MM.1S (cell line): ENCODE measurements at regions not wholly inside any gene's neighbourhood (a gene's known extent, or its start where the extent isn't known, plus 50 kb on each side); places are given as distances from the start of the nearest gene placed in this dataset.
A peak's percentile ranks its signal among the peaks of the same experiment; 100 is the strongest.
"Not testable (repeated sequence)": the region's sequence is repeated elsewhere in the genome, so short reads cannot be mapped to it uniquely, and the experiment has no call there.

Experiments used
- DNase-seq: peaks from one replicate; pipeline ENCODE4 v3.0.0-alpha.2; 2015
- H2AFZ ChIP-seq: fragments of 300-600 bp; sonication (generic); 2 replicates; pipeline ENCODE4 v1.6.0; 2016; ENCODE audit warnings: antibody characterized with exemption, low read length
- H3F3A ChIP-seq: fragments of 300-600 bp; sonication (generic); 2 replicates; pipeline ENCODE4 v1.6.1; 2016; ENCODE audit warnings: mild to moderate bottlenecking, antibody characterized with exemption, low read length, moderate library complexity, mixed read lengths; ENCODE audit not compliant: insufficient read depth
- H3K27ac ChIP-seq: fragments of 300-600 bp; sonication (generic); 2 replicates; pipeline ENCODE4 v1.5.1; 2016; ENCODE audit warnings: mild to moderate bottlenecking, low read length
- H3K27me3 ChIP-seq: fragments of 300-600 bp; sonication (generic); replicated peaks from 2 replicates; pipeline ENCODE4 v1.6.0; 2016; ENCODE audit warnings: low read length; ENCODE audit not compliant: insufficient read depth
- H3K36me3 ChIP-seq: fragments of 300-600 bp; sonication (generic); replicated peaks from 2 replicates; pipeline ENCODE4 v1.6.1; 2016; ENCODE audit warnings: mild to moderate bottlenecking, low read length, mixed read lengths; ENCODE audit not compliant: insufficient read depth
- H3K4me1 ChIP-seq: fragments of 300-600 bp; sonication (generic); 2 replicates; pipeline ENCODE4 v1.6.1; 2016; ENCODE audit warnings: low read length, mixed read lengths
- H3K4me2 ChIP-seq: fragments of 300-600 bp; sonication (generic); 2 replicates; pipeline ENCODE4 v1.6.0; 2016; ENCODE audit warnings: low read depth, low read length
- H3K4me3 ChIP-seq: fragments of 300-600 bp; sonication (generic); 2 replicates; pipeline ENCODE4 v1.5.1; 2016; ENCODE audit warnings: low read length, mixed read lengths
- H3K79me2 ChIP-seq: fragments of 300-600 bp; sonication (generic); 2 replicates; pipeline ENCODE4 v1.6.1; 2016; ENCODE audit warnings: mixed run types, low read length, mixed read lengths
- H3K9ac ChIP-seq: fragments of 300-600 bp; sonication (generic); 2 replicates; pipeline ENCODE4 v1.6.1; 2016; ENCODE audit warnings: low read length, mixed read lengths
- H3K9me2 ChIP-seq: fragments of 300-600 bp; sonication (generic); replicated peaks from 2 replicates; pipeline ENCODE4 v1.6.1; 2016; ENCODE audit warnings: mild to moderate bottlenecking, low read length, mixed read lengths; ENCODE audit not compliant: insufficient read depth
- H3K9me3 ChIP-seq: fragments of 300-600 bp; sonication (generic); replicated peaks from 2 replicates; pipeline ENCODE4 v1.6.1; 2016; ENCODE audit warnings: mild to moderate bottlenecking, low read length, mixed read lengths; ENCODE audit not compliant: insufficient read depth
- H4K20me1 ChIP-seq: fragments of 300-600 bp; sonication (generic); 2 replicates; pipeline ENCODE4 v1.6.1; 2016; ENCODE audit warnings: mild to moderate bottlenecking, low read length, moderate library complexity, mixed read lengths; ENCODE audit not compliant: insufficient read depth
- EZH2 ChIP-seq: fragments of 300-600 bp; sonication (generic); optimal IDR thresholded peaks from 2 replicates; pipeline ENCODE3; 2017; ENCODE audit warnings: low read depth, mild to moderate bottlenecking, antibody characterized with exemption, low read length, mixed read lengths
- EZH2phosphoT487 ChIP-seq: fragments of 300-600 bp; sonication (generic); IDR thresholded peaks from 2 replicates; pipeline ENCODE4 v1.6.1; 2018; ENCODE audit warnings: antibody characterized with exemption, low read length
- TF ChIP-seq, protein P1 (sequence below): fragments of 300-600 bp; sonication (generic); IDR thresholded peaks from 2 replicates; pipeline ENCODE4 v1.5.1; 2016; ENCODE audit warnings: antibody characterized with exemption, low read length, mixed read lengths

DNA sequence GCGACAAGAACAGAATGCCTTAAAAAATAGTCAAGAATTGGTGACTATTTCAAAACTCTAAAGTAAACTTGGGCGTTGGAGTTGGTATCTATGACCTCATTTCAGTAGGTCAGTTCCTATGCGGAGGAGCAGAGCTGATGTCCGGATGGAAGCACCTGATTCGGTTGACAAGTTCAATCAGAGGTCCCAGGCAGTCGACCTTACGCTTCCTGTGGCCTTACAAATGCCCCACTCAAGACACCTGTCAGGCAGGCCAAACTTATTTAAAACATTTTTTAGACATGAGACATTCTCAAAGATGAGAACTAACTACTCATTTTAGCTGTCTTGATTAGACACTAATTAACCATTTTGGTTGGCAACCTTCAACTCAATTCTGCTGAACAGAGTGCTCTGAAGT is 137.7 kb upstream of the ADAMTS3 start:
- H3K4me3 ChIP-seq, result no peak overlapping the region
- H2AFZ ChIP-seq, result no peak overlapping the region
- TF ChIP-seq EZH2phosphoT487 (no peak), EZH2 (no peak)
- TF ChIP-seq, protein P1, sequence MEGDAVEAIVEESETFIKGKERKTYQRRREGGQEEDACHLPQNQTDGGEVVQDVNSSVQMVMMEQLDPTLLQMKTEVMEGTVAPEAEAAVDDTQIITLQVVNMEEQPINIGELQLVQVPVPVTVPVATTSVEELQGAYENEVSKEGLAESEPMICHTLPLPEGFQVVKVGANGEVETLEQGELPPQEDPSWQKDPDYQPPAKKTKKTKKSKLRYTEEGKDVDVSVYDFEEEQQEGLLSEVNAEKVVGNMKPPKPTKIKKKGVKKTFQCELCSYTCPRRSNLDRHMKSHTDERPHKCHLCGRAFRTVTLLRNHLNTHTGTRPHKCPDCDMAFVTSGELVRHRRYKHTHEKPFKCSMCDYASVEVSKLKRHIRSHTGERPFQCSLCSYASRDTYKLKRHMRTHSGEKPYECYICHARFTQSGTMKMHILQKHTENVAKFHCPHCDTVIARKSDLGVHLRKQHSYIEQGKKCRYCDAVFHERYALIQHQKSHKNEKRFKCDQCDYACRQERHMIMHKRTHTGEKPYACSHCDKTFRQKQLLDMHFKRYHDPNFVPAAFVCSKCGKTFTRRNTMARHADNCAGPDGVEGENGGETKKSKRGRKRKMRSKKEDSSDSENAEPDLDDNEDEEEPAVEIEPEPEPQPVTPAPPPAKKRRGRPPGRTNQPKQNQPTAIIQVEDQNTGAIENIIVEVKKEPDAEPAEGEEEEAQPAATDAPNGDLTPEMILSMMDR, result no peak
- no peaks in the 10 kb centered on the region for H3K4me1 ChIP-seq
- H3K27me3 ChIP-seq, result no peaks in the 10 kb centered on the region
- H3K27ac ChIP-seq, result no peak overlapping the region
- H3K9me2 ChIP-seq, result no peaks in the 10 kb centered on the region
- no peaks in the 10 kb centered on the region for H3K79me2 ChIP-seq
- H3F3A ChIP-seq, result no peaks in the 10 kb centered on the region
- H4K20me1 ChIP-seq, result no peaks in the 10 kb centered on the region
- no peak for DNase-seq
- no peaks in the 10 kb centered on the region for H3K36me3 ChIP-seq
- H3K9ac ChIP-seq, result no peak overlapping the region
- no peak overlapping the region for H3K4me2 ChIP-seq
- H3K9me3 ChIP-seq, result no peaks in the 10 kb centered on the region

DNA sequence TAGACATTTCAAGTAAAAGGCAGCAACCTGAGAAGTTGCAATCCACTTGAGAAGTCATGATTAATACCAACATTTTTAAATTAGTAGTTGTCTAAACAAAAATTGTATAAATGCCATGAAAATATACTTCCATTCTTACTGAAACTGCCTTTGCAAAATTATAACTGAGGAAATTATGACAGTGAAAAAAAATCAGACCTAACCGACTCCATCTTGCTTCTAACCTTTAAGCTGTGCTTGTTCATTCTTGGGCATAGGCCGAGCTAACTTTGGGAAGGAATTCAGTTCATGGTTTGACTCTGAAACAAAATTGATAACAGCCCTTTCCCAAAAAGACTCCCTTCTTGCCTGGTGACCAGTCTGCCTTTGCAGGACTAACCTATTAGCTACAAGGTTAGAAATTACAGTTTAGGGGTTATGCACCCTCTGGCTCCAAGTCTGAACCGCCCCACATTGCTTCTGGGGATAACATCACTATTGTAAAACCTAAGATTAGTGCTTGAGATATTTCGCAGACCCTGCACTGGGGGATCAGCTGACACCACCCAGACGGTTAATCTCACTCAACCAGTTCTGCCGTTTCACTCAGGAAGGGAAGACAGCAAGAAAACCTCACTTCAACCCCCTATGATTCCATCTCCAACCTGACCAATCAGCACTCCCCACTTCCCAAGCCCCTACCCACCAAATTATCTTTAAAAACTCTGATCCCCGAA is 136.1 kb upstream of the ADAMTS3 start:
- H3K79me2 ChIP-seq, H3K4me2 ChIP-seq, H3K27me3 ChIP-seq, DNase-seq, H3K36me3 ChIP-seq, H3K27ac ChIP-seq, H2AFZ ChIP-seq, H3F3A ChIP-seq, H4K20me1 ChIP-seq, H3K4me1 ChIP-seq, H3K9me2 ChIP-seq, H3K4me3 ChIP-seq, H3K9me3 ChIP-seq, H3K9ac ChIP-seq: not testable (repeated sequence)

DNA sequence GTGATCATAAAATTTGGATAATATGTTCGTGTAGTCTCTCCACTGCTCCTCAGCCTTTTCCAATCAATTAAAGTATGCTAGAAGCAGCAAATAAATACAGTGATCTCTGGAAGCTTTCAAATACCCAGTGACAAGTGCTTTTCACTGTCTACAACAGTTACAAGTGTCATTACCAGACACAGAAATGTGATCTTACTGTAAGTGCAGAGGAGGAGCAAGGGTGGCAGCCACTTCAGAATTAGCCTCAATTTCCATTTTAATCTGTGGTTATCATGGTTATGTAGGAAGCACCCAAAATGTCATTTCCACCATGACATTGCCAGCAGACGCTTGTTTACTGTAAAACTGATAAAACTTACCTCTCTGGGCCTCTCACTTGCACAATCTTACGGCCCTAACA is 133.9 kb upstream of the ADAMTS3 start:
- TF ChIP-seq, protein P1, result no peak
- TF ChIP-seq EZH2 (no peak), EZH2phosphoT487 (no peak)
- no peaks in the 10 kb centered on the region for H3K36me3 ChIP-seq
- H3K27ac ChIP-seq, result no peak overlapping the region
- H4K20me1 ChIP-seq, result no peaks in the 10 kb centered on the region
- H3K9me3 ChIP-seq, result no peaks in the 10 kb centered on the region
- H3K9ac ChIP-seq, result no peak overlapping the region
- H3K27me3 ChIP-seq, result no peaks in the 10 kb centered on the region
- H3K4me3 ChIP-seq, result no peak overlapping the region
- no peak overlapping the region for H2AFZ ChIP-seq
- H3F3A ChIP-seq, result no peaks in the 10 kb centered on the region
- no peak for DNase-seq
- no peaks in the 10 kb centered on the region for H3K79me2 ChIP-seq
- H3K9me2 ChIP-seq, result no peaks in the 10 kb centered on the region
- H3K4me1 ChIP-seq, result no peaks in the 10 kb centered on the region
- no peak overlapping the region for H3K4me2 ChIP-seq

DNA sequence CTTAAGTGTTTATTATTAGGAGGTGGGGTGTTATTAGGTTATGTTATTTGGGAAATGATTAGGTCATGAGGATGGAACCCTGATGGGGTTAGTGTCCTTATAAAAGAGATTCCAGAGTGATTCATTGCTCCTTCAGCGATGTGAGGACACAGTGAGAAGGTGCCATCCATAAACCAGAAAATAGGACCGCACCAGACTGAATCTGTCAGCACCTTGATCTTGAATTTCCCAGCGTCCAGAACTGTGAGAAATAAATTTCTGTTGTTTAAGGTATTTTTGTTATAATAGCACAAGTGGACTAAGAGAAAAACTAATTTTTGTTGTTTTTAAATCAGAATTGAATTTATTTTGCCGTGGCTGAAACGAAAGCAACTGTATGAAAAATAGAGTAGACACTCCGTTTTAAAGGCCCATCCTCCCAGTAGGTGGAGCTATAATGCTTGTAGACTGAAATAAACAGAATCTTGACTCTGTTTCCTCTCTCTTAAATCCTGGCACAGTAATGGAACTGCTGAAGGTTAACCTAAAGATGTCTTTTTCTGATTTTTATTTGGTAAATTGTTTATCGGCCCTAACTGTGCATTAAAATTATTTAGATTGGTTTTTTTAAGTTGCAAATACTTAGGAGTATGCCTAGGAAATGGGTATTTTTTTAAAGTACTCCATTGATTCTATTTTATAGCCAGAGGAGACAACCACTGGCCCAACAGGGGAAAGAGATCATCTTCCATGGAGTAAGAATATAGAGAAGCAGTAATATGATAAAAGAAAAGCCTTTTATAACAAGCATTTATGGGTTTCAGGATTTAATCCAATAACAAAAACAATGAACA is 133.2 kb upstream of the ADAMTS3 start:
- Histone ChIP-seq H3K9me2 (no peaks in the 10 kb centered on the region), H3K27ac (no peak overlapping the region), H3K9ac (peak overlapping the region; percentile 34; the same call in 1 of the 2 replicates), H3K4me2 (peak overlapping the region; percentile 38; the same call in 1 of the 2 replicates), H2AFZ (peak overlapping the region; percentile 57), H3K36me3 (no peaks in the 10 kb centered on the region), H3K4me3 (peak overlapping the region; percentile 60), H3K79me2 (no peaks in the 10 kb centered on the region), H3K9me3 (no peaks in the 10 kb centered on the region), H3K27me3 (no peaks in the 10 kb centered on the region), H4K20me1 (no peaks in the 10 kb centered on the region), H3K4me1 (no peaks in the 10 kb centered on the region), H3F3A (no peaks in the 10 kb centered on the region)
- DNase-seq, result peak; percentile 78
- TF ChIP-seq, protein P1, result peak; percentile 63
- TF ChIP-seq EZH2phosphoT487, result no peak
